Glutamatergic neuron (in vitro differentiated cells): ENCODE measurements at regions not wholly inside any gene's neighbourhood (a gene's known extent, or its start where the extent isn't known, plus 50 kb on each side); places are given as distances from the start of the nearest gene placed in this dataset.

ENCODE experiments used
- DNase-seq: peaks from one replicate; pipeline ENCODE4 v3.0.0; 2022
- H3K27ac Mint-ChIP-seq: one replicate; pipeline ENCODE4 v1.8.0; 2020; ENCODE audit warnings: mild to moderate bottlenecking, mixed read lengths, inconsistent platforms; ENCODE audit not compliant: unreplicated experiment
- H3K27me3 Mint-ChIP-seq: one replicate; pipeline ENCODE4 v1.8.0; 2020; ENCODE audit warnings: mild to moderate bottlenecking, moderate library complexity, mixed read lengths, inconsistent platforms; ENCODE audit not compliant: unreplicated experiment
- H3K36me3 Mint-ChIP-seq: one replicate; pipeline ENCODE4 v1.8.0; 2020; ENCODE audit warnings: mild to moderate bottlenecking, mixed read lengths, inconsistent platforms; ENCODE audit not compliant: unreplicated experiment
- H3K4me1 Mint-ChIP-seq: one replicate; pipeline ENCODE4 v1.8.0; 2020; ENCODE audit warnings: mild to moderate bottlenecking, low read depth, mixed read lengths, inconsistent platforms; ENCODE audit not compliant: unreplicated experiment
- H3K4me3 Mint-ChIP-seq: one replicate; pipeline ENCODE4 v1.8.0; 2020; ENCODE audit warnings: mild to moderate bottlenecking, mixed read lengths, inconsistent platforms; ENCODE audit not compliant: unreplicated experiment
- H3K9me3 Mint-ChIP-seq: one replicate; pipeline ENCODE4 v1.8.0; 2020; ENCODE audit warnings: mild to moderate bottlenecking, moderate library complexity, mixed read lengths, inconsistent platforms; ENCODE audit not compliant: unreplicated experiment
- TF ChIP-seq, protein P1 (sequence below): fragments of 200-600 bp; sonication (generic); IDR thresholded peaks from one replicate; pipeline ENCODE4 v1.5.0; 2021; ENCODE audit not compliant: partially characterized antibody, unreplicated experiment

DNA sequence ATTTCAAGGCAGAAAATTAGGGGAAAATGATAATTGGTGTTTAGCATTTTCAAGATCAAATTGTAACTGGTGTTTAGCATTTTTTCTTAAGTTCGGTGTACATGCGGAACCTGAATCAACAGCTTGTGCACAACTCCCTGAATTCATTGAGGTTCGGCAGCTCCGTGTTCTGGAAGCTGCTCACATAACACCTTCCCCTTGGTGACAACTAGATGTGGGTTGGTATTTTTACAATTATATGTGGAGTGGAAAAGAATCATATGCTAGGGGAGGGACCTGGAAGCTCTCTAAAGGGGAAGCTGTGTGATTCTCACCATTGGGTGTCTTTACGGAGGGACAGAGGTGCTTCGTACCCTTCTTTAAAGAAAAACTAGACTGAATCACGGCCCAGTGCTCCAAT lies 199.0 kb upstream of the MTNR1B start:
- no peak for DNase-seq
- Mint-ChIP-seq H3K4me3 (no peak overlapping the region), H3K4me1 (peaks cover 7% of the 10 kb centered on the region), H3K9me3 (no peaks in the 10 kb centered on the region), H3K27me3 (no peaks in the 10 kb centered on the region), H3K27ac (no peak overlapping the region), H3K36me3 (no peaks in the 10 kb centered on the region)
- TF ChIP-seq, protein P1, sequence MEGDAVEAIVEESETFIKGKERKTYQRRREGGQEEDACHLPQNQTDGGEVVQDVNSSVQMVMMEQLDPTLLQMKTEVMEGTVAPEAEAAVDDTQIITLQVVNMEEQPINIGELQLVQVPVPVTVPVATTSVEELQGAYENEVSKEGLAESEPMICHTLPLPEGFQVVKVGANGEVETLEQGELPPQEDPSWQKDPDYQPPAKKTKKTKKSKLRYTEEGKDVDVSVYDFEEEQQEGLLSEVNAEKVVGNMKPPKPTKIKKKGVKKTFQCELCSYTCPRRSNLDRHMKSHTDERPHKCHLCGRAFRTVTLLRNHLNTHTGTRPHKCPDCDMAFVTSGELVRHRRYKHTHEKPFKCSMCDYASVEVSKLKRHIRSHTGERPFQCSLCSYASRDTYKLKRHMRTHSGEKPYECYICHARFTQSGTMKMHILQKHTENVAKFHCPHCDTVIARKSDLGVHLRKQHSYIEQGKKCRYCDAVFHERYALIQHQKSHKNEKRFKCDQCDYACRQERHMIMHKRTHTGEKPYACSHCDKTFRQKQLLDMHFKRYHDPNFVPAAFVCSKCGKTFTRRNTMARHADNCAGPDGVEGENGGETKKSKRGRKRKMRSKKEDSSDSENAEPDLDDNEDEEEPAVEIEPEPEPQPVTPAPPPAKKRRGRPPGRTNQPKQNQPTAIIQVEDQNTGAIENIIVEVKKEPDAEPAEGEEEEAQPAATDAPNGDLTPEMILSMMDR, result no peak

DNA sequence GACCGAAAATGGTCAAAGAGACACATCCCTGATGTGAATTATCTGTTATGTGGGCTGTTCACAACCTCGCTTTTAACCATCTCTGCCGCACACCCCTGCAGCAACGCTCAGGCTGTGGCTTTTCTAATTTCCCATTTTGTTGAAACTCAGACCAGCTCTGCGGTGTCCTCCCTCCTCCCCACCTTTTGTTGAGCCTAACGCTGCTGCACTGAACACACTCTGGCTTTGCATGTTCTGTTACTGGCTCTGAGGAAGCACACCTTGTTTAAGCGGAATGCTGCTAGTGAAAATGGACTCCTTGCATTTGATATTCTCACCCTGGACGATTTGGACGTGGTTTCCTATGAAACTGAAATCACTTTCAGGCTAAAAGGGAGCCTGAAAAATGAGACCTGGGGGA lies 198.5 kb upstream of the MTNR1B start:
- TF ChIP-seq, protein P1, result no peak
- no peaks in the 10 kb centered on the region for H3K36me3 Mint-ChIP-seq
- H3K27me3 Mint-ChIP-seq, result no peaks in the 10 kb centered on the region
- peaks cover under 1% of the 10 kb centered on the region for H3K4me1 Mint-ChIP-seq
- DNase-seq, result no peak
- H3K4me3 Mint-ChIP-seq, result no peak overlapping the region
- no peaks in the 10 kb centered on the region for H3K9me3 Mint-ChIP-seq
- H3K27ac Mint-ChIP-seq, result no peak overlapping the region

DNA sequence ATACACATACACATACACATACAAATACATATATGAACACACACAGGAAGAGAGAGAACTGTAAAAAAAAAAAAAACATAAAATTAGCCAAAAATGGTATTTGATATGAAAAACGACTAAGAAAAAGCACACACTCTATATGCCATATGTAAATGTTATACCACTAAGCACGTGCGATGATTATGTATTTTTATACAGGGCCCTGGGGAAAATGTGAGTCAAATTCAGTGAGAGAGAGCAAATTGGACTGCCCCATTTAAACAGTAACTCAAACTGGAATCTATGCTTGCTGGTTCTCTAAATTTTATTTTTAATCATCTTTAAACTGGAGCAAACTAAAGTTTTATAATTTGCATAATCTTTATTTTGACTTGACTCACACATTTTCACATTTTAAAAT lies 197.8 kb upstream of the MTNR1B start:
- H3K27ac Mint-ChIP-seq, result no peak overlapping the region
- no peaks in the 10 kb centered on the region for H3K27me3 Mint-ChIP-seq
- no peaks in the 10 kb centered on the region for H3K4me1 Mint-ChIP-seq

DNA sequence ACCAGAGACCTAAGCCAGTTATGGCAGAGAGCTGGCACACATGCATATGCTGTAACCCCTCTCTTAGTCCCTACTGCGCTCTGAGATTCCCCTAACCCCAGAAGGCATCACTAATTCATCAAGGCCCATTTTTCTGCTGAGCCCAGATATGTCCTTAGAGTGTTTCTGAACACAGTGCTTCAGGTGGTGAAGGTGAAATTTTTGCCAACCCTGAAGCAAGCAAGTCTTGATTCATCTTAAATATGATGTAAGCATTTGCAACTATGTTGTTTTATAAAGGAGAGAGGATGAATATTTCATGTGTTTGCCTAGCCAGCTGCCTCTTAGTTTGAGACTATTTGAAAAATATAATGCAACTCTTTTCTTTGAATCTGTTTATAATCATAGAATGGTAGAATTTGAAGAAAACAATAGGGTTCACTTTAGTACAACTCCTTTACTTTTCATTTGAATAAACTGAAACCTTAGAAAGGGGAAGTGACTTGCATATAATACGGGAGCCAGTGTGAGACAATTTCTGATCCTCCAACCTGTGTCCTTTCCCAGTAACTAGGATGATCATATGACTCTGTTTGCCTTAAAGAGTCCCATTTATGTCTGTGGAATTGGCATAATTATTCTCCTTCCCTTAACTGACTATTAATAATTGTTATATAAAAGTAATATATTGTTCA lies 194.3 kb upstream of the MTNR1B start:
- no peaks in the 10 kb centered on the region for H3K36me3 Mint-ChIP-seq
- H3K4me1 Mint-ChIP-seq, result no peaks in the 10 kb centered on the region
- H3K9me3 Mint-ChIP-seq, result no peaks in the 10 kb centered on the region
- peaks cover 2% of the 10 kb centered on the region for H3K27me3 Mint-ChIP-seq
- no peak overlapping the region for H3K27ac Mint-ChIP-seq
- H3K4me3 Mint-ChIP-seq, result no peak overlapping the region
- TF ChIP-seq, protein P1, result no peak
- DNase-seq, result no peak

More for the DNA sequence above, 197.8 kb upstream of the MTNR1B start:
- Mint-ChIP-seq H3K9me3 (no peaks in the 10 kb centered on the region), H3K4me3 (no peak overlapping the region), H3K36me3 (no peaks in the 10 kb centered on the region)
- DNase-seq, result no peak
- TF ChIP-seq, protein P1, result no peak

DNA sequence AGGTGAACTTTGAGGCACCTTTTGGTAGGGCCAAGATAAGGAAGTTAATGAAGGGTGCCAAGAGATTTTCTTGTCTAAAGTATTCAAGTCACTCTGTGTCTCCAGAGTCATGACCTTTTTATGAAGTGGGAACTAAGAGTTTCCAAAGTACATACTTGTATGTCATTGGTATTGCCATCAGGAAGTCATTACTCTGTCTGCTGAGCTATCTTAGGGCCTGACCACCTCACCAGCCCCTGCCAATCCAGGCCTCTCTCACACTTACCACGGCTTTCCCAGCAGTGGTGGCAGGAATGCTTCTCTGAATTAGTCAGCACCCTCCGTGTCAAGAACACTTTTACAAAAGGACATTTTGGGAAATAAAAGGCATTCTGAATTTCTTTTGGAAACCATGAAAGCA lies 192.8 kb upstream of the MTNR1B start:
- Mint-ChIP-seq H3K36me3 (no peaks in the 10 kb centered on the region), H3K27me3 (peaks cover 2% of the 10 kb centered on the region), H3K9me3 (no peaks in the 10 kb centered on the region), H3K4me3 (no peak overlapping the region), H3K27ac (no peak overlapping the region), H3K4me1 (no peaks in the 10 kb centered on the region)
- TF ChIP-seq, protein P1, result no peak
- DNase-seq, result no peak
